ENCODE measurements at regions not wholly inside any gene's neighbourhood (a gene's known extent, or its start where the extent isn't known, plus 50 kb on each side); places are given as distances from the start of the nearest gene placed in this dataset.

DNA sequence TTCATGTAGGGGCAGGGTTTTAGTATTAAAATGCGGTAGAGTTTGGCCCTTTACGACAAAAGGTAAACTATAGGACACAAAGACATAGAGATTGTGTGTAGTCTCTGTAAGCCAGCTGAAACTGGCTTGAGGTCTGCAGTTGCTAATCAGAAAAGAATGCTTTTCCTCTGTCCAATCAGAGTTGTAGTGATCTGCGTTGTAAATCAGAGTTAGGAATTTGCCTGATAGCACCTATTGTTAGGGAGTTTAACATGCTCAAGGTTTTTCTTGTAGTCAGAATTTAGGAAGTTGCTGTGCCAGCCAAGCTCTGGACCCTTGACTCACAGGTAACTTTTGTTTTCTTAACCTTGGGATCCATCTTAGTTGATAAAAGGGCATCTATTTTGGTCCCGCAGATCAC, 61.2 kb upstream of the VTCN1 start:
- intact Hi-C loops (cut with micrococcal nuclease; ENCODE audit: unreplicated experiment): no loop called here
- TF ChIP-seq TCF7L2 (IDR thresholded peaks at IDR 0.05; ENCODE audit: low read depth, low read length) (no peak), POLR2AphosphoS5 (IDR thresholded peaks at IDR 0.05; ENCODE audit: low read depth, low read length) (no peak), SIN3A (IDR thresholded peaks at IDR 0.05; ENCODE audit: borderline replicate concordance, insufficient read depth, low read depth, low read length) (no peak)
- TF ChIP-seq, protein P1, sequence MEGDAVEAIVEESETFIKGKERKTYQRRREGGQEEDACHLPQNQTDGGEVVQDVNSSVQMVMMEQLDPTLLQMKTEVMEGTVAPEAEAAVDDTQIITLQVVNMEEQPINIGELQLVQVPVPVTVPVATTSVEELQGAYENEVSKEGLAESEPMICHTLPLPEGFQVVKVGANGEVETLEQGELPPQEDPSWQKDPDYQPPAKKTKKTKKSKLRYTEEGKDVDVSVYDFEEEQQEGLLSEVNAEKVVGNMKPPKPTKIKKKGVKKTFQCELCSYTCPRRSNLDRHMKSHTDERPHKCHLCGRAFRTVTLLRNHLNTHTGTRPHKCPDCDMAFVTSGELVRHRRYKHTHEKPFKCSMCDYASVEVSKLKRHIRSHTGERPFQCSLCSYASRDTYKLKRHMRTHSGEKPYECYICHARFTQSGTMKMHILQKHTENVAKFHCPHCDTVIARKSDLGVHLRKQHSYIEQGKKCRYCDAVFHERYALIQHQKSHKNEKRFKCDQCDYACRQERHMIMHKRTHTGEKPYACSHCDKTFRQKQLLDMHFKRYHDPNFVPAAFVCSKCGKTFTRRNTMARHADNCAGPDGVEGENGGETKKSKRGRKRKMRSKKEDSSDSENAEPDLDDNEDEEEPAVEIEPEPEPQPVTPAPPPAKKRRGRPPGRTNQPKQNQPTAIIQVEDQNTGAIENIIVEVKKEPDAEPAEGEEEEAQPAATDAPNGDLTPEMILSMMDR (IDR thresholded peaks at IDR 0.05): no peak
- TF ChIP-seq, protein P2, sequence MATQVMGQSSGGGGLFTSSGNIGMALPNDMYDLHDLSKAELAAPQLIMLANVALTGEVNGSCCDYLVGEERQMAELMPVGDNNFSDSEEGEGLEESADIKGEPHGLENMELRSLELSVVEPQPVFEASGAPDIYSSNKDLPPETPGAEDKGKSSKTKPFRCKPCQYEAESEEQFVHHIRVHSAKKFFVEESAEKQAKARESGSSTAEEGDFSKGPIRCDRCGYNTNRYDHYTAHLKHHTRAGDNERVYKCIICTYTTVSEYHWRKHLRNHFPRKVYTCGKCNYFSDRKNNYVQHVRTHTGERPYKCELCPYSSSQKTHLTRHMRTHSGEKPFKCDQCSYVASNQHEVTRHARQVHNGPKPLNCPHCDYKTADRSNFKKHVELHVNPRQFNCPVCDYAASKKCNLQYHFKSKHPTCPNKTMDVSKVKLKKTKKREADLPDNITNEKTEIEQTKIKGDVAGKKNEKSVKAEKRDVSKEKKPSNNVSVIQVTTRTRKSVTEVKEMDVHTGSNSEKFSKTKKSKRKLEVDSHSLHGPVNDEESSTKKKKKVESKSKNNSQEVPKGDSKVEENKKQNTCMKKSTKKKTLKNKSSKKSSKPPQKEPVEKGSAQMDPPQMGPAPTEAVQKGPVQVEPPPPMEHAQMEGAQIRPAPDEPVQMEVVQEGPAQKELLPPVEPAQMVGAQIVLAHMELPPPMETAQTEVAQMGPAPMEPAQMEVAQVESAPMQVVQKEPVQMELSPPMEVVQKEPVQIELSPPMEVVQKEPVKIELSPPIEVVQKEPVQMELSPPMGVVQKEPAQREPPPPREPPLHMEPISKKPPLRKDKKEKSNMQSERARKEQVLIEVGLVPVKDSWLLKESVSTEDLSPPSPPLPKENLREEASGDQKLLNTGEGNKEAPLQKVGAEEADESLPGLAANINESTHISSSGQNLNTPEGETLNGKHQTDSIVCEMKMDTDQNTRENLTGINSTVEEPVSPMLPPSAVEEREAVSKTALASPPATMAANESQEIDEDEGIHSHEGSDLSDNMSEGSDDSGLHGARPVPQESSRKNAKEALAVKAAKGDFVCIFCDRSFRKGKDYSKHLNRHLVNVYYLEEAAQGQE (IDR thresholded peaks at IDR 0.05; ENCODE audit: insufficient read depth in 1 of 2, low read depth in 2 of 2, low read length in 1 of 2): no peak
- no peak overlapping the region for H3K4me3 ChIP-seq (ENCODE audit: low read depth in 2 of 2, low read length in 2 of 2)
- ChIA-PET CTCF (no interaction called here), POLR2A (interaction anchor here (0.6 kb wide), 1 partner anchor 145 kb away, joined by 3 read pairs; no protein-coding TSS in a partner anchor)
- H3K4me1 ChIP-seq (ENCODE audit: control insufficient read depth, insufficient read depth, low read length): no peaks in the 10 kb centered on the region
- no TSS peak for BruUV-seq (replicated peaks)
- H3K36me3 ChIP-seq (ENCODE audit: control insufficient read depth, insufficient read depth, low read length): no peaks in the 10 kb centered on the region
- ATAC-seq: no peak
- DNase-seq (ENCODE audit: low read depth, low spot score): no peak
- no peaks in the 10 kb centered on the region for H3K27me3 ChIP-seq (ENCODE audit: control insufficient read depth, insufficient read depth, low read length)
- H3K9me3 ChIP-seq (ENCODE audit: control insufficient read depth, insufficient read depth, low read depth, low read length): no peaks in the 10 kb centered on the region
- H3K27ac ChIP-seq (ENCODE audit: low read length): no peak overlapping the region
- in situ Hi-C loops (cut with HindIII; ENCODE audit: low pct_unique_long_range_greater_than_20kb, low sequenced_read_pairs): no loop called here

DNA sequence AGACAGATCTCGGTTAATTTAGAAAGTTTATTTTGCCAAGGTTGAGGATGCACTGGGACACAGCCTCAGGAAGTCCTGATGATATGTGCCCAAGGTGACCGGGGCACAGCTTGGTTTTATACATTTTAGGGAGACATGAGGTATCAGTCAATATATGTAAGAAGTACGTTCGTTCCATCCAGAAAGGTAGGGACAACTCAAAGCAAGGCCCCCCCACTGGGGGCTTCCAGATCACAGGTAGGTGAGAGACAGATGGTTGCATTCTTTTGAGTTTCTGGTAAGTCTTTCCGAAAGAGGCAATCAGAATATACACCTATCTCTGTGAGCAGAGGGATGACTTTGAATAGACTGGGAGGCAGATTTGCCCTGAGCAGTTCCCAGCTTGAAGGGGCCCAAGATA, 60.4 kb upstream of the VTCN1 start:
- TF ChIP-seq, protein P1 (IDR thresholded peaks at IDR 0.05): no peak
- no peak for TF ChIP-seq TCF7L2 (IDR thresholded peaks at IDR 0.05; ENCODE audit: low read depth, low read length)
- TF ChIP-seq, protein P2 (IDR thresholded peaks at IDR 0.05; ENCODE audit: insufficient read depth in 1 of 2, low read depth in 2 of 2, low read length in 1 of 2): no peak
- no peak for TF ChIP-seq SIN3A (IDR thresholded peaks at IDR 0.05; ENCODE audit: borderline replicate concordance, insufficient read depth, low read depth, low read length)
- TF ChIP-seq POLR2AphosphoS5 (IDR thresholded peaks at IDR 0.05; ENCODE audit: low read depth, low read length): no peak
- Histone ChIP-seq H3K27me3 (ENCODE audit: control insufficient read depth, insufficient read depth, low read length) (no peaks in the 10 kb centered on the region), H3K9me3 (ENCODE audit: control insufficient read depth, insufficient read depth, low read depth, low read length) (no peaks in the 10 kb centered on the region), H3K4me3 (ENCODE audit: low read depth in 2 of 2, low read length in 2 of 2) (no peak overlapping the region), H3K27ac (ENCODE audit: low read length) (no peak overlapping the region), H3K4me1 (ENCODE audit: control insufficient read depth, insufficient read depth, low read length) (no peaks in the 10 kb centered on the region), H3K36me3 (ENCODE audit: control insufficient read depth, insufficient read depth, low read length) (no peaks in the 10 kb centered on the region)
- intact Hi-C loops (cut with micrococcal nuclease; ENCODE audit: unreplicated experiment): no loop called here
- ChIA-PET POLR2A (no interaction called here), CTCF (no interaction called here)
- ATAC-seq (no peak), DNase-seq (ENCODE audit: low read depth, low spot score) (no peak)
- in situ Hi-C loops (cut with HindIII; ENCODE audit: low pct_unique_long_range_greater_than_20kb, low sequenced_read_pairs): no loop called here
- BruUV-seq (replicated peaks): no TSS peak
